ENCODE measurements at regions not wholly inside any gene's neighbourhood (a gene's known extent, or its start where the extent isn't known, plus 50 kb on each side); places are given as distances from the start of the nearest gene placed in this dataset.

GRCh38 chr5:104081232-104081631, 518.6 kb upstream of the NUDT12 start:
- Histone ChIP-seq H3K36me3 (ENCODE audit: control insufficient read depth in 2 of 2, insufficient read depth in 1 of 2, low read length in 2 of 2) (no peaks in the 10 kb centered on the region), H3K27ac (ENCODE audit: extremely low read depth, low read depth, low read length) (no peak overlapping the region), H3K9me3 (ENCODE audit: control insufficient read depth, insufficient read depth, low read depth, low read length) (no peaks in the 10 kb centered on the region), H3K4me3 (ENCODE audit: low read depth, low read length) (no peak overlapping the region), H3K4me1 (ENCODE audit: control insufficient read depth, insufficient read depth, low read length) (no peaks in the 10 kb centered on the region)
- TF ChIP-seq ZNF768 (tag by site-specific recombination; IDR thresholded peaks at IDR 0.05) = no peak
- no peak for TF ChIP-seq MZF1 (tag by site-specific recombination; IDR thresholded peaks at IDR 0.05; ENCODE audit: borderline replicate concordance)
- TF ChIP-seq BCL11B (tag by site-specific recombination; IDR thresholded peaks at IDR 0.05; ENCODE audit: low read depth) = no peak
- TF ChIP-seq ZNF548 (tag by site-specific recombination; IDR thresholded peaks at IDR 0.05) = no peak
- no peak for TF ChIP-seq ZNF239 (tag by site-specific recombination; IDR thresholded peaks at IDR 0.05)
- TF ChIP-seq GLIS2 (tag by site-specific recombination; IDR thresholded peaks at IDR 0.05) = no peak
- no peak for TF ChIP-seq SP3 (tag by site-specific recombination; IDR thresholded peaks at IDR 0.05)
- TF ChIP-seq SCRT1 (tag by site-specific recombination; IDR thresholded peaks at IDR 0.05; ENCODE audit: borderline replicate concordance) = no peak
- no peak for TF ChIP-seq ZSCAN18 (tag by site-specific recombination; IDR thresholded peaks at IDR 0.05)
- TF ChIP-seq, protein P1, sequence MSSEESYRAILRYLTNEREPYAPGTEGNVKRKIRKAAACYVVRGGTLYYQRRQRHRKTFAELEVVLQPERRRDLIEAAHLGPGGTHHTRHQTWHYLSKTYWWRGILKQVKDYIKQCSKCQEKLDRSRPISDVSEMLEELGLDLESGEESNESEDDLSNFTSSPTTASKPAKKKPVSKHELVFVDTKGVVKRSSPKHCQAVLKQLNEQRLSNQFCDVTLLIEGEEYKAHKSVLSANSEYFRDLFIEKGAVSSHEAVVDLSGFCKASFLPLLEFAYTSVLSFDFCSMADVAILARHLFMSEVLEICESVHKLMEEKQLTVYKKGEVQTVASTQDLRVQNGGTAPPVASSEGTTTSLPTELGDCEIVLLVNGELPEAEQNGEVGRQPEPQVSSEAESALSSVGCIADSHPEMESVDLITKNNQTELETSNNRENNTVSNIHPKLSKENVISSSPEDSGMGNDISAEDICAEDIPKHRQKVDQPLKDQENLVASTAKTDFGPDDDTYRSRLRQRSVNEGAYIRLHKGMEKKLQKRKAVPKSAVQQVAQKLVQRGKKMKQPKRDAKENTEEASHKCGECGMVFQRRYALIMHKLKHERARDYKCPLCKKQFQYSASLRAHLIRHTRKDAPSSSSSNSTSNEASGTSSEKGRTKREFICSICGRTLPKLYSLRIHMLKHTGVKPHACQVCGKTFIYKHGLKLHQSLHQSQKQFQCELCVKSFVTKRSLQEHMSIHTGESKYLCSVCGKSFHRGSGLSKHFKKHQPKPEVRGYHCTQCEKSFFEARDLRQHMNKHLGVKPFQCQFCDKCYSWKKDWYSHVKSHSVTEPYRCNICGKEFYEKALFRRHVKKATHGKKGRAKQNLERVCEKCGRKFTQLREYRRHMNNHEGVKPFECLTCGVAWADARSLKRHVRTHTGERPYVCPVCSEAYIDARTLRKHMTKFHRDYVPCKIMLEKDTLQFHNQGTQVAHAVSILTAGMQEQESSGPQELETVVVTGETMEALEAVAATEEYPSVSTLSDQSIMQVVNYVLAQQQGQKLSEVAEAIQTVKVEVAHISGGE (tag by site-specific recombination; conservative IDR thresholded peaks at IDR 0.05; ENCODE audit: low read depth) = no peak
- POLR2A ChIA-PET = no interaction called here
- CTCF ChIA-PET = interaction anchor here (0.5 kb wide), 1 partner anchor 37 kb away, joined by 4 read pairs; no protein-coding TSS in a partner anchor

GRCh38 chr5:104080646-104081175, 518.1 kb upstream of the NUDT12 start:
- H3K36me3 ChIP-seq (ENCODE audit: control insufficient read depth in 2 of 2, insufficient read depth in 1 of 2, low read length in 2 of 2) = no peaks in the 10 kb centered on the region
- no peak overlapping the region for H3K27ac ChIP-seq (ENCODE audit: extremely low read depth, low read depth, low read length)
- no peaks in the 10 kb centered on the region for H3K4me1 ChIP-seq (ENCODE audit: control insufficient read depth, insufficient read depth, low read length)
- ChIA-PET POLR2A (no interaction called here), CTCF (interaction anchor here (0.5 to 0.9 kb wide), 2 partner anchors 36 to 99 kb away, joined by 3 to 4 read pairs; no protein-coding TSS in a partner anchor)
- TF ChIP-seq ZNF558 (tag by site-specific recombination; IDR thresholded peaks at IDR 0.05) (no peak), GFI1B (tag by site-specific recombination; IDR thresholded peaks at IDR 0.05) (no peak), IKZF3 (tag by site-specific recombination; IDR thresholded peaks at IDR 0.05) (no peak), ZNF664 (tag by site-specific recombination; IDR thresholded peaks at IDR 0.05) (no peak), ZNF785 (tag by site-specific recombination; IDR thresholded peaks at IDR 0.05) (no peak), ZNF660 (tag by site-specific recombination; IDR thresholded peaks at IDR 0.05) (no peak), ZNF548 (tag by site-specific recombination; IDR thresholded peaks at IDR 0.05) (no peak)
- TF ChIP-seq, protein P2, sequence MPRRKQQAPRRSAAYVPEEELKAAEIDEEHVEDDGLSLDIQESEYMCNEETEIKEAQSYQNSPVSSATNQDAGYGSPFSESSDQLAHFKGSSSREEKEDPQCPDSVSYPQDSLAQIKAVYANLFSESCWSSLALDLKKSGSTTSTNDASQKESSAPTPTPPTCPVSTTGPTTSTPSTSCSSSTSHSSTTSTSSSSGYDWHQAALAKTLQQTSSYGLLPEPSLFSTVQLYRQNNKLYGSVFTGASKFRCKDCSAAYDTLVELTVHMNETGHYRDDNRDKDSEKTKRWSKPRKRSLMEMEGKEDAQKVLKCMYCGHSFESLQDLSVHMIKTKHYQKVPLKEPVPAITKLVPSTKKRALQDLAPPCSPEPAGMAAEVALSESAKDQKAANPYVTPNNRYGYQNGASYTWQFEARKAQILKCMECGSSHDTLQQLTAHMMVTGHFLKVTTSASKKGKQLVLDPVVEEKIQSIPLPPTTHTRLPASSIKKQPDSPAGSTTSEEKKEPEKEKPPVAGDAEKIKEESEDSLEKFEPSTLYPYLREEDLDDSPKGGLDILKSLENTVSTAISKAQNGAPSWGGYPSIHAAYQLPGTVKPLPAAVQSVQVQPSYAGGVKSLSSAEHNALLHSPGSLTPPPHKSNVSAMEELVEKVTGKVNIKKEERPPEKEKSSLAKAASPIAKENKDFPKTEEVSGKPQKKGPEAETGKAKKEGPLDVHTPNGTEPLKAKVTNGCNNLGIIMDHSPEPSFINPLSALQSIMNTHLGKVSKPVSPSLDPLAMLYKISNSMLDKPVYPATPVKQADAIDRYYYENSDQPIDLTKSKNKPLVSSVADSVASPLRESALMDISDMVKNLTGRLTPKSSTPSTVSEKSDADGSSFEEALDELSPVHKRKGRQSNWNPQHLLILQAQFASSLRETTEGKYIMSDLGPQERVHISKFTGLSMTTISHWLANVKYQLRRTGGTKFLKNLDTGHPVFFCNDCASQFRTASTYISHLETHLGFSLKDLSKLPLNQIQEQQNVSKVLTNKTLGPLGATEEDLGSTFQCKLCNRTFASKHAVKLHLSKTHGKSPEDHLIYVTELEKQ (tag by site-specific recombination; IDR thresholded peaks at IDR 0.05; ENCODE audit: borderline replicate concordance) = no peak
- TF ChIP-seq, protein P3, sequence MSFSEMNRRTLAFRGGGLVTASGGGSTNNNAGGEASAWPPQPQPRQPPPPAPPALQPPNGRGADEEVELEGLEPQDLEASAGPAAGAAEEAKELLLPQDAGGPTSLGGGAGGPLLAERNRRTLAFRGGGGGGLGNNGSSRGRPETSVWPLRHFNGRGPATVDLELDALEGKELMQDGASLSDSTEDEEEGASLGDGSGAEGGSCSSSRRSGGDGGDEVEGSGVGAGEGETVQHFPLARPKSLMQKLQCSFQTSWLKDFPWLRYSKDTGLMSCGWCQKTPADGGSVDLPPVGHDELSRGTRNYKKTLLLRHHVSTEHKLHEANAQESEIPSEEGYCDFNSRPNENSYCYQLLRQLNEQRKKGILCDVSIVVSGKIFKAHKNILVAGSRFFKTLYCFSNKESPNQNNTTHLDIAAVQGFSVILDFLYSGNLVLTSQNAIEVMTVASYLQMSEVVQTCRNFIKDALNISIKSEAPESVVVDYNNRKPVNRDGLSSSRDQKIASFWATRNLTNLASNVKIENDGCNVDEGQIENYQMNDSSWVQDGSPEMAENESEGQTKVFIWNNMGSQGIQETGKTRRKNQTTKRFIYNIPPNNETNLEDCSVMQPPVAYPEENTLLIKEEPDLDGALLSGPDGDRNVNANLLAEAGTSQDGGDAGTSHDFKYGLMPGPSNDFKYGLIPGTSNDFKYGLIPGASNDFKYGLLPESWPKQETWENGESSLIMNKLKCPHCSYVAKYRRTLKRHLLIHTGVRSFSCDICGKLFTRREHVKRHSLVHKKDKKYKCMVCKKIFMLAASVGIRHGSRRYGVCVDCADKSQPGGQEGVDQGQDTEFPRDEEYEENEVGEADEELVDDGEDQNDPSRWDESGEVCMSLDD (tag by site-specific recombination; IDR thresholded peaks at IDR 0.05) = no peak
- H3K4me3 ChIP-seq (ENCODE audit: low read depth, low read length) = no peak overlapping the region
- no peaks in the 10 kb centered on the region for H3K9me3 ChIP-seq (ENCODE audit: control insufficient read depth, insufficient read depth, low read depth, low read length)

All from HEK293 (cell line).